ENCODE measurements at regions not wholly inside any gene's neighbourhood (a gene's known extent, or its start where the extent isn't known, plus 50 kb on each side); places are given as distances from the start of the nearest gene placed in this dataset.

- TF ChIP-seq KLF13 (CRISPR knock-in tag; IDR thresholded peaks at IDR 0.05) (no peak), MAFF (IDR thresholded peaks at IDR 0.05; ENCODE audit: low read depth, low read length) (no peak), MED1 (CRISPR knock-in tag; IDR thresholded peaks at IDR 0.05) (no peak), MED13 (CRISPR knock-in tag; IDR thresholded peaks at IDR 0.05) (no peak), HDAC2 (CRISPR knock-in tag; IDR thresholded peaks at IDR 0.05) (no peak), RNF2 (conservative IDR thresholded peaks at IDR 0.05; ENCODE audit: low read depth) (no peak), ZNF543 (CRISPR knock-in tag; IDR thresholded peaks at IDR 0.05) (no peak), NCOR1 (IDR thresholded peaks at IDR 0.05; ENCODE audit: borderline replicate concordance, low read length) (no peak), SMARCC2 (IDR thresholded peaks at IDR 0.05) (no peak)
Observed at GRCh38 chr5:115725522-115725921, 90.9 kb downstream of the CDO1 start.

Measured in HepG2 (cell line).